ENCODE measurements at regions not wholly inside any gene's neighbourhood (a gene's known extent, or its start where the extent isn't known, plus 50 kb on each side); places are given as distances from the start of the nearest gene placed in this dataset.

GRCh38 chr10:44766631-44767030, 144.5 kb upstream of the TMEM72 start:
- TF ChIP-seq CTCF (IDR thresholded peaks at IDR 0.05; ENCODE audit: poor library complexity) (no peak), EZH2 (IDR thresholded peaks at IDR 0.05; ENCODE audit: borderline replicate concordance) (no peak), EZH2phosphoT487 (IDR thresholded peaks at IDR 0.05; ENCODE audit: low read depth, severe bottlenecking, unreplicated experiment) (no peak)

Data from hepatocyte (in vitro differentiated cells).